ENCODE measurements at regions not wholly inside any gene's neighbourhood (a gene's known extent, or its start where the extent isn't known, plus 50 kb on each side); places are given as distances from the start of the nearest gene placed in this dataset.

- no peak for DNase-seq (ENCODE audit: low spot score)
Observed at GRCh38 chr1:57925226-57925625, 501.4 kb upstream of the DAB1 start.

- no peak for DNase-seq (ENCODE audit: low spot score)
Observed at GRCh38 chr1:57922130-57922529, 498.3 kb upstream of the DAB1 start.

DNA sequence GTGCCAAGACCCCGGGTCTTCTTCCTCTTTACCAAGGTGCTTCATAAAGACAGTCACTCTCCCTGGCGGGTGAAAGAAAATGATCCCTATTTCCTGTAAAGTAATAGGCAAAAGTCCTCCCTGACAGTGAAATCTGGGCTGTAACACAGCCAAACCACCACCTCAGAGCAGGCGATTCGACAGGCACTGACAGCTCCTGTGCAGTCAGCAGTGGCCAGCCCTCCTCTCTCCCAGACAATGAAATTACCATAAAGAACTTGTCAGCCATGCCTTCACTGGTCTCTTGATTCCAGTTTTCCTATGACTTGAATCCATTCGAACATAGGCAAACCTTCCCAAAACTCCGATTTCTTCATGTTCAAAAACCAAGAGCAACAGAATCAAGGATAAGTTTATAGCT is 492.2 kb upstream of the DAB1 start:
- DNase-seq (ENCODE audit: low spot score) = no peak

DNA sequence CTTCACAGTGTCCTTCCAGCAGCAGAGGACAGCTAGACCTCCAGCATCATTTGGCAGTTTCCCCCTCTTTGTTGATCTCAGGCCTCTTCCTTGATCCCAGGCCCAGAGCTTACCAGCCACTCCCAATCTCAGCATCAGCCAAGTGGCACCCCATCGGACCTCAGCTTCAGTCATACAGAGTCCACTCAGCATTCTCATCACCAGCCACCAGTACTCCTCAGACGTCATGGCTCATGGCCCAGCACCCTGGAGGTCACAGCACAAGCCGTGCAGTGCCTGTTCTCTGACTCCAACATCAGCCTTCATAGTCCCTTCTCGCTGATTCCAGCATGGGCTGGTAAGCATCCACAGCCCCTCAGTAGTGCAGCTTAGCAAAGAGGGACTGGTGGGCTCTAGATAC is 487.6 kb upstream of the DAB1 start:
- DNase-seq (ENCODE audit: low spot score) = no peak

- no peak for DNase-seq (ENCODE audit: low spot score)
Observed at GRCh38 chr1:57910782-57911181, 486.9 kb upstream of the DAB1 start.

DNA sequence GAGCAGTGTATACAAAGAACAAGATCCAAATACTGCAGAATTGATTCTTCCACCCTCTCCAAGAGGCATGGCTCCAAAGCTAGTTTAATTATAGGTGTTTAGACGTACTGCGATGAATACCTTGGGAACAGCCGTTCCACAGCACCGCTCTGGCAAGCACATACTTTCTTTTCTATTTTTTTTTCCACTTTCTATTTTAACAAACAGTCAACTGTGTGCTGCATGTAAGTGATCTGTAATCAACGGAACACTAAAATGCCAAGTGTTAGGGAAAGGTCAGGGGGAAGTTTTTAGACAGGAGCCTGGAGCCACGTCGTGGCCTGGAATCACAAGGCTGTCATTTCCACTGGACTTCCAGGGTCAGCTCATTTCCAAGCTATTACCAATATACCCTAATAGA is 486.4 kb upstream of the DAB1 start:
- no peak for DNase-seq (ENCODE audit: low spot score)

DNA sequence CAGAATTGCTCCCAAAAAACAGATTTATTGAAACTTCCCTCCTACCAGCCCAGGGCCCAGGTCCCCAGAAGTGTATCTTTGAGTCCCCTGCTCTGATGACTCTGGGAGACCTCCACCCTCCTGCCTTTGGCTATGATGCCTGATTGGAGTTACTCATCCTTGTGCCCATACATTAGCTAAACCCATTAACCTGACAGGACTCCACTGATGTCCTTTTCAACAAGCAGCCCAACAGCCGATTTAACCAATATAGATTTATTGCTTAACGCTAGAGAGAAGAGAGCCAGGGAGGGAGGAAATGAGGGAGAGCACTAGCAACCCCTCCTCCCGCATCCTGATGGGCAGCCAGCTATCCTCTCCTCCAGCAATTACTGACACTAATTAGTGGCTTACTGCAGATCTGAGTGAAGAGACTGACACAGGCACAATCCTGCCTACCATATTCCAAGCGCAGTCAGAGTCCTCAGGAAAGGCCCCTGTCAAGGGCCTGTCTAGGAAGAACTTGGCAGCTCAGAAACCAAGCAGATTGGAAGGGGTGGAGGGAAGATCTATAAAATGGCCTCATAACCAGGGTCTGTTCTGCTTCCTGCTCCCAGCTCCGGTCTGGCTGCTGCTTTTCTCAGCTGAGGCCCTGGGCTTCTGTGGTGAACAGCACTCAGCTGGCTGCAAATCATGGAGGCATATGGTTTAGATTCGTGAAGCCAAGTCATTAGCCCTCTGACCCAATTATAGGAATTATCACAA is 484.5 kb upstream of the DAB1 start:
- no peak for DNase-seq (ENCODE audit: low spot score)

- no peak for DNase-seq (ENCODE audit: low spot score)
Observed at GRCh38 chr1:57901208-57901919, 477.5 kb upstream of the DAB1 start.

DNA sequence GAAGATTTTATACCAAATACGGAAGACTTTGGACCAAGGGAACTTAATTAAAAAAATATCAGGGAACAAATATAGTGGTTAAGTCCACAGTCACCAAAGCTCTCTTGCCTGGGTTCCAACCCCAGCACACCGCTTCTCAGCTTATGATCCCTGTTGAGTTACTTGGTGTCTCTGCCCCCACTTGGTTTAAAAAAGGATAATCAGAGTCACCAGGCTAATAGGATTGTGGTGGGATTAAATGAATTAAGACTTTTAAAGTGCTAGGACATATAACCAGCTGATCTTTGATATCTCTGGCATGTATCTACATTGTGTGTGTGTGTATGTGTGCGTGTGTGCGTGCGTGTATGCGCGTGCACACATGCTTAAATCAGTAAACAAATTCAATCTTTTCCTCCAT is 474.7 kb upstream of the DAB1 start:
- DNase-seq (ENCODE audit: low spot score) = no peak

- DNase-seq (ENCODE audit: low spot score) = no peak
Observed at GRCh38 chr1:57897581-57897980, 473.7 kb upstream of the DAB1 start.

DNA sequence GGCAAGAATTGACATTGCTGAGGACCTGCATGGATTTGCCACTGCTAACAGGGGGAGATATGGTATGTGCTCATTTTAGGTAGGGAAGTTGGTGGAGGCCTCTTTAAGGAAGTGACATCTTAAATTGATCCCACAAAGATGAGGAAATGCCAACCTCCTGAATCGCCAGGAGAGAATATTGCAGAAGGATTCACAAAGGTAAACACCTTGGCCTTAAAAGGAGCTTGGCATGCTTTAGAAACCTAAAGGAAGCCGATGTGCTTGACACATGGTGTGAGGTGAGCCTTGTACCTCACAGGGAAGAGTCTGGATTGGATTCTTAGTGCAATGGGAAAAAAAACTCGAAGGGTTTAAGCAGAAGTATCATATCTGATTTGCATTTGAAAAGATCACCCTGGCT is 470.5 kb upstream of the DAB1 start:
- no peak for DNase-seq (ENCODE audit: low spot score)

- DNase-seq (ENCODE audit: low spot score) = no peak
Observed at GRCh38 chr1:57889676-57890320, 465.9 kb upstream of the DAB1 start.

DNA sequence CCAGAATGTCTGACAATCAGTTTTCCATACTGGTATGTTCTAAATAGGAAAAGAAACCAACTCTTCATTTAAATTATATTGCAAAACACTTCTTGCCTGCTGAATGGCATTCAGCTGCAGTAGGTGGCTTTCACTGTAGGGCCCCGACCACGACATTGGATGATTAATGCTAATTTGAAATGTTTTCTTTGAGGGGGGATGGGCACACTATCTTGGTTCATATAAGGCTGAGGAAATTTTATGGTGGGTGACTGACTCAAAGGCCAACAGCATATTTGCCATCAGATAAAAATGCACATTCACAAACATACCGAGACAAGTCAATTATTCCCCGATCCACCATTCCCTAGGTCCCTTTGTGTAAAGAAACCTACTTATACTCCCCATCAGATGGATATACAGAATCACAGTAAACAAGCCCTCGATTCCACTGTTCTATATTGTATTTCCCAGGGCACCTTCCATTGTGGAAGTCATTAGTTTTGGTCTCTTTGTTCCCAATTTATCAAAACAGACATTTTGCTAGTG is 464.2 kb upstream of the DAB1 start:
- DNase-seq (ENCODE audit: low spot score) = no peak

DNA sequence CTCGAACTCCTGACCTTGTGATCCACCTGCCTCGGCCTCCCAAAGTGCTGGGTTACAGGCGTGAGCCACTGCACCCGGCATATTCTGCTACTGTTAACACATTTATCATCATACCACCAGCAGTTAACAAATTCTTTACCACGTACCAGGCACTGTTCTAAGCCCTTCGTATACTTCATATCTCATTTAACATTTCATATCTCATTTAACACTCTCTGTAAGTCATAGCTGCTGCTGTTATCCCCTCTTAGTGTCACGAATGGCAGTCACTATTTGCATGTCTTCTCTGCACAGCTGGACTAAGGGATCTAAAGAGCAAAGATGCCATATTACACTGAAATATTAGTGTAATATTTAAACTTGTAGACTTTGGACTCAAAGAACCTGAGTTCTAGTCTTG is 462.5 kb upstream of the DAB1 start:
- DNase-seq (ENCODE audit: low spot score) = no peak

DNA sequence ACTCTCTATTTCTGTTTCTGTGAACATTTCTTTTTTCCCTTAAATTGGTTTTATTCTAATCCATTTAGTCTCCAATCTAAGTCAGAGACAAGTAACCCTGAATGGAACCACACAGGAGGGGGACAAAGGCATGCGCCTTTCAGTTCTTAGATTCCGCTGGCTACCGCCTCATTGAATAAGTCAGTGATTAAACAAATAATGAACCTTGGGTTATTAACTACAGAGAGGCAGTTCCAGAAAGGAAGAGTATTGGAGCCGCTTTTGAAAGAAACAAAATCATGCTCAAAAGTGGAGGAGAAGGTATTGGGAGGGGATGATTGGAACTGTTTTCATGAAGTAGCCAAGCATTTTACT is 459.8 kb upstream of the DAB1 start:
- DNase-seq (ENCODE audit: low spot score) = no peak

- no peak for DNase-seq (ENCODE audit: low spot score)
Observed at GRCh38 chr1:57882934-57883641, 459.2 kb upstream of the DAB1 start.

DNA sequence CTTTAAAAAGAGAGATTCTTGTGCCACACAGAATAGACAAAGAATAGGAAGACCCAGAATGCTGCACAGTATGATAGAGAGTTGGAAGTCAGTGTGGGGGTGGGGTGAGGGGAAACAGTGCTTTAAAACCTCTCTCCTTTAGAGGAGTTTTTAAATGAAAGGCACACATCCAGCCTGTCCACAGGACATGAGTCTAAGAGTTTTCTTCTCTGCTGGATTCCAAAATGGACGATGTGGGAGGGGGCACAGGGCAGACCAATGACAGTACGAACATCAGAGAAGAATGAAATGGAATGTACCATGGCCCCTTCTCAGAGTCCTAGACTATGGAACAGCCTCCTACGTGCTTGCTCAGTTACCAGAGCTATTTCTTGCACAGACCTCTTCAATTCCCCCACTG is 458.2 kb upstream of the DAB1 start:
- no peak for DNase-seq (ENCODE audit: low spot score)

GRCh38 chr1:57881639-57882038 is 457.8 kb upstream of the DAB1 start:
- DNase-seq (ENCODE audit: low spot score) = no peak

- DNase-seq (ENCODE audit: low spot score) = no peak
Observed at GRCh38 chr1:57879700-57880099, 455.8 kb upstream of the DAB1 start.

- no peak for DNase-seq (ENCODE audit: low spot score)
Observed at GRCh38 chr1:57874418-57874877, 450.6 kb upstream of the DAB1 start.

DNA sequence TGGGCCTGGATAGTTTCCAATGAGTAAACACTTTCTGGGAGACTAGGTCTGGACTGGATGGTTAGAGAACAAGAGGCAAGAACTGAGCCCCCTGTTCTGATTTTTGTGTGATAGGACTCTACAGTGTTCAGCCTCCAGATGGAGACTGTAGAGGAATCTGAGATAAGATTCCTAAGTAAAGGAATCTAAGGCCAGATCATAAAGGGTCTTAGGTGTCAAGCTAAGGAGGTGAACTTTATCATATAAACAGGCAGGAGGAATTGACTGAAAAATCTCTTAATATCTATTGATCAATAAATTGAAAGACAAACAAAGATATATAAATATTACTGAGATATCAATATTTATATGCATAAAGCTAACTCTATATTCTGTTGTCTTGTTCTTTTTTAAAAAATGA is 449.1 kb upstream of the DAB1 start:
- no peak for DNase-seq (ENCODE audit: low spot score)

GRCh38 chr1:57868908-57869307 is 445.0 kb upstream of the DAB1 start:
- DNase-seq (ENCODE audit: low spot score) = no peak
